ENCODE measurements at regions not wholly inside any gene's neighbourhood (a gene's known extent, or its start where the extent isn't known, plus 50 kb on each side); places are given as distances from the start of the nearest gene placed in this dataset.

GRCh38 chr4:162978398-162978797 lies 188.3 kb downstream of the NAF1 start:
- TF ChIP-seq FOXK2 (IDR thresholded peaks at IDR 0.05): no peak
- no peak for TF ChIP-seq TARDBP (IDR thresholded peaks at IDR 0.05)
- TF ChIP-seq FOXA1 (IDR thresholded peaks at IDR 0.05): no peak
- no peak for TF ChIP-seq LEF1 (IDR thresholded peaks at IDR 0.05; ENCODE audit: borderline replicate concordance)
- no peak for TF ChIP-seq BHLHE40 (IDR thresholded peaks at IDR 0.05; ENCODE audit: borderline replicate concordance)
- no peak for TF ChIP-seq NFRKB (IDR thresholded peaks at IDR 0.05)
- TF ChIP-seq ARNT (IDR thresholded peaks at IDR 0.05): no peak
- no peak for TF ChIP-seq SP1 (IDR thresholded peaks at IDR 0.05)
- no peak for TF ChIP-seq ELF4 (IDR thresholded peaks at IDR 0.05)
